DND-41 (cell line): ENCODE measurements at regions not wholly inside any gene's neighbourhood (a gene's known extent, or its start where the extent isn't known, plus 50 kb on each side); places are given as distances from the start of the nearest gene placed in this dataset.

Source experiments
- ATAC-seq: fragments of 200-7000 bp; cut with Tn5 transposase; 3 replicates; pipeline ENCODE4 v1.9.1; 2021; ENCODE audit warnings: low read depth; ENCODE audit not compliant: insufficient read depth
- DNase-seq: peaks from one replicate; pipeline ENCODE4 v3.0.0-alpha.2; 2020
- H2AFZ ChIP-seq: 2 replicates; pipeline ENCODE4 v1.6.0; 2012; ENCODE audit warnings: low read depth, low read length
- H3K27ac ChIP-seq: 2 replicates; pipeline ENCODE4 v1.5.1; 2012; ENCODE audit warnings: low read length, inconsistent platforms
- H3K27me3 ChIP-seq: fragments of 200-600 bp; sonication (generic); 2 replicates; pipeline ENCODE4 v1.6.0; 2012; ENCODE audit warnings: low read length, mild to moderate bottlenecking, inconsistent platforms; ENCODE audit not compliant: insufficient read depth, poor library complexity
- H3K36me3 ChIP-seq: 2 replicates; pipeline ENCODE4 v1.5.1; 2012; ENCODE audit warnings: low read length, inconsistent platforms; ENCODE audit not compliant: insufficient read depth
- H3K4me1 ChIP-seq: 2 replicates; pipeline ENCODE4 v1.5.1; 2012; ENCODE audit warnings: mild to moderate bottlenecking, low read length; ENCODE audit not compliant: insufficient read depth
- H3K4me2 ChIP-seq: 2 replicates; pipeline ENCODE4 v1.6.0; 2012; ENCODE audit warnings: mild to moderate bottlenecking, moderate library complexity, low read length, inconsistent platforms; ENCODE audit not compliant: insufficient read depth
- H3K4me3 ChIP-seq, 2 experiments: fragments of 200-600 bp in 1 of 2; shearing (Covaris generic) in 1 of 2; 2 replicates each; pipeline ENCODE4 v1.5.1; 2012 to 2016; ENCODE audit warnings: inconsistent platforms in 2 of 2, low read length in 2 of 2, mild to moderate bottlenecking in 2 of 2, low read depth in 1 of 2, moderate library complexity in 1 of 2
- H3K79me2 ChIP-seq: 2 replicates; pipeline ENCODE4 v1.6.0; 2012; ENCODE audit warnings: low read length, inconsistent platforms; ENCODE audit not compliant: insufficient read depth
- H3K9ac ChIP-seq: 2 replicates; pipeline ENCODE4 v1.6.0; 2012; ENCODE audit warnings: low read depth, mild to moderate bottlenecking, inconsistent platforms, low read length, moderate library complexity
- H3K9me3 ChIP-seq: 2 replicates; pipeline ENCODE4 v1.5.1; 2012; ENCODE audit warnings: low read length, moderate library complexity, mild to moderate bottlenecking, inconsistent platforms; ENCODE audit not compliant: insufficient read depth, severe bottlenecking
- H4K20me1 ChIP-seq: 2 replicates; pipeline ENCODE4 v1.6.0; 2012; ENCODE audit warnings: low read length; ENCODE audit not compliant: insufficient read depth
- EZH2 ChIP-seq: IDR thresholded peaks from 3 replicates; pipeline ENCODE4 v1.6.1; 2012; ENCODE audit warnings: borderline replicate concordance, low read depth, mild to moderate bottlenecking, moderate library complexity, low read length, inconsistent platforms; ENCODE audit not compliant: severe bottlenecking
- TF ChIP-seq, protein P1 (sequence below): IDR thresholded peaks from 2 replicates; pipeline ENCODE4 v1.5.1; 2012; ENCODE audit warnings: borderline replicate concordance, low read length, moderate library complexity, mild to moderate bottlenecking; ENCODE audit not compliant: poor library complexity, severe bottlenecking; ENCODE audit errors: extremely low read depth

DNA sequence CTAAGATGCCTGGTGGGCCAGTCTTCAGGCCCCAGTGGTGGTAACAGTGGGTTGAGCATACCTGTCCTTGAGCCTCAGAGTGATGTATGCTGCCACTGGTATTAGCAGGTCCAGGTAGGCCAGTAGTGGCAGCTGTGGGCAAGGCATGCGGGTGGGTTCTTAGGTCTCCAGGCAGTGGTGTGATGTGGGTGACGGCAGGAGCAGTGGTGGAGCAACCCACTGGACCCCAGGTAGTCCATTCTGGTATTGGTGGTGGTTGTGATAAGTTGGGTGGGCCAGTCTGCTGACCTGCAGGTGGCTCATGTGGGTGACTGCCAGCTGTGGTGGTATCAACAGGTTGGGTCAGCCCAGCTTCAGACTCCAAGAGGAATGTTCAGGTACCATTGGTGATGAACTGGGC is 165.0 kb upstream of the GORAB start:
- Histone ChIP-seq H3K4me3 (no peak overlapping the region), H3K4me1 (no peaks in the 10 kb centered on the region), H3K27ac (no peak overlapping the region), H3K9me3 (no peaks in the 10 kb centered on the region), H2AFZ (no peak overlapping the region), H3K36me3 (no peaks in the 10 kb centered on the region), H3K27me3 (no peaks in the 10 kb centered on the region), H3K79me2 (no peaks in the 10 kb centered on the region), H3K9ac (no peak overlapping the region), H3K4me2 (no peak overlapping the region), H4K20me1 (no peaks in the 10 kb centered on the region)
- DNase-seq (no peak), ATAC-seq (no peak)
- TF ChIP-seq, protein P1, sequence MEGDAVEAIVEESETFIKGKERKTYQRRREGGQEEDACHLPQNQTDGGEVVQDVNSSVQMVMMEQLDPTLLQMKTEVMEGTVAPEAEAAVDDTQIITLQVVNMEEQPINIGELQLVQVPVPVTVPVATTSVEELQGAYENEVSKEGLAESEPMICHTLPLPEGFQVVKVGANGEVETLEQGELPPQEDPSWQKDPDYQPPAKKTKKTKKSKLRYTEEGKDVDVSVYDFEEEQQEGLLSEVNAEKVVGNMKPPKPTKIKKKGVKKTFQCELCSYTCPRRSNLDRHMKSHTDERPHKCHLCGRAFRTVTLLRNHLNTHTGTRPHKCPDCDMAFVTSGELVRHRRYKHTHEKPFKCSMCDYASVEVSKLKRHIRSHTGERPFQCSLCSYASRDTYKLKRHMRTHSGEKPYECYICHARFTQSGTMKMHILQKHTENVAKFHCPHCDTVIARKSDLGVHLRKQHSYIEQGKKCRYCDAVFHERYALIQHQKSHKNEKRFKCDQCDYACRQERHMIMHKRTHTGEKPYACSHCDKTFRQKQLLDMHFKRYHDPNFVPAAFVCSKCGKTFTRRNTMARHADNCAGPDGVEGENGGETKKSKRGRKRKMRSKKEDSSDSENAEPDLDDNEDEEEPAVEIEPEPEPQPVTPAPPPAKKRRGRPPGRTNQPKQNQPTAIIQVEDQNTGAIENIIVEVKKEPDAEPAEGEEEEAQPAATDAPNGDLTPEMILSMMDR = no peak
- TF ChIP-seq EZH2 = no peak

DNA sequence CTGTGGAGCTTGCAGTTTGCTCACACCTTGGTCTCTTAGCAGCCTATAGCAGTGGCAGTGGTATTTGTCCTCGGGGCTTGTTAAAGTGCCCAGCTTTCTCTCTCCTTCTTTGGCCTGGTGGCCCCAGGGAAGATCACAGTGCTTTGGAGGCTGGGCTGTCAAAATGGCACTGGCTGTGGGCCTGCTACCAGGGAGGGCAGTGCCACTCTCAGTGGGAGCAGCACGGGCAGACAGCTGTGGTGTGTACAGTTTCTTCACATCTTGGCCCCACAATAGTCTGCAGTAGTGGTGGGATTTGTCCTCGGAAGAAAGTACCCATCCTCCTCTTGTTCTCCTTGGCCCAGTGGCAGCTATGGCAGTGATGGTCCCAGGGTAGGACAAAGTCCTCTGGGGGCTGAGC is 164.4 kb upstream of the GORAB start:
- no peak overlapping the region for H3K4me3 ChIP-seq
- TF ChIP-seq, protein P1 = no peak
- no peak for TF ChIP-seq EZH2

DNA sequence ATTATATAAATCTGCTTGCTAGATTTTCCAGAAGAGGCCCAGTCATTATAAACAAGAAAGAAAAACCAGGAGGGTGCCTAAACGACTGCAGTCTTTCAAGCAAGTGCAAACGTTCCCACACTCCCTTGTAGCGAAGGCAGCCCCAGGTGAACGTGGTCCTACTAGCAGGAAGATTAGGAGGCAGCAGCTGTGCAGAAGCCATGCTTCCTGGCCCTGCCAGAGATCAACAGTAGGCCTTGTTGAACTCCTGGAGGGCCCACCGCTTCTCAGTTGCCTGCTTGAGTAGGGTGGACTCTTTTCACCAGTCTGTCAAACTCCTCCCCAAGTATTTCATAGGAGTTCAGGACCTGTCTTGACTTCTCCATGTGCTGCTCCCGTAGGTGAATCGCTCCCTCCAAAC is 163.0 kb upstream of the GORAB start:
- Histone ChIP-seq H3K4me1 (no peaks in the 10 kb centered on the region), H3K79me2 (no peaks in the 10 kb centered on the region), H3K9ac (no peak overlapping the region), H2AFZ (peak overlapping the region; percentile 44), H3K4me2 (no peak overlapping the region), H3K36me3 (no peaks in the 10 kb centered on the region), H3K4me3 (no peak overlapping the region), H3K9me3 (no peaks in the 10 kb centered on the region), H3K27ac (no peak overlapping the region), H4K20me1 (no peaks in the 10 kb centered on the region), H3K27me3 (no peaks in the 10 kb centered on the region)
- DNase-seq (no peak), ATAC-seq (peak; percentile 58; the same call in 2 of the 3 replicates)
- TF ChIP-seq, protein P1 = no peak
- TF ChIP-seq EZH2 = no peak

More for the DNA sequence above, 164.4 kb upstream of the GORAB start:
- H3K9me3 ChIP-seq = no peaks in the 10 kb centered on the region
- no peak overlapping the region for H3K4me2 ChIP-seq
- H3K27me3 ChIP-seq = no peaks in the 10 kb centered on the region
- no peak overlapping the region for H3K27ac ChIP-seq
- no peak for DNase-seq
- no peaks in the 10 kb centered on the region for H3K4me1 ChIP-seq
- no peak overlapping the region for H3K9ac ChIP-seq
- H3K36me3 ChIP-seq = no peaks in the 10 kb centered on the region
- peak overlapping the region; percentile 43; the same call in 1 of the 2 replicates for H2AFZ ChIP-seq
- H4K20me1 ChIP-seq = no peaks in the 10 kb centered on the region
- ATAC-seq = no peak
- no peaks in the 10 kb centered on the region for H3K79me2 ChIP-seq

DNA sequence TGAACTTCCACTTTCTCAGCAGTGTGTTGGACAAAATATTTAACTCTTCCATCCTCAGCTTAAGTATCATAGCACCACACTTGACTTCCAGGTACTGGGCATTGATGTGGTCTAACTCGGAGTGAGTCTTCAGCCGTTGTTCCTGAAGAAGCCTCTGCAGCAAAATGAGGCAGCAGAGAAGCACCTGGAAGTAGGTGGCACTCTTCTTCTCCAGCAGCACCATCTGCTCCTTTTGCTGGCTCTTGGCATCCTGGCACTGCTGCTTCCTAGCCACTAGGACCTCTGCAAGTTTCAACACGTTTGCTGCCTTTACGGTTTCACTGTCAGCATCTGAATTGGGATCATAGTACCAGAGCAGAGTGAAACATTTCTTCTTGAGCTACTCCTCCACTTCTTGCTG is 162.5 kb upstream of the GORAB start:
- TF ChIP-seq EZH2 = no peak
- TF ChIP-seq, protein P1 = no peak
- Histone ChIP-seq H3K9me3 (no peaks in the 10 kb centered on the region), H3K4me2 (no peak overlapping the region), H4K20me1 (no peaks in the 10 kb centered on the region), H3K79me2 (no peaks in the 10 kb centered on the region), H3K27ac (no peak overlapping the region), H3K9ac (no peak overlapping the region), H3K36me3 (no peaks in the 10 kb centered on the region), H3K27me3 (no peaks in the 10 kb centered on the region), H3K4me3 (no peak overlapping the region), H2AFZ (peak overlapping the region; percentile 44), H3K4me1 (no peaks in the 10 kb centered on the region)
- no peak for DNase-seq
- peak; percentile 49; the same call in 1 of the 3 replicates for ATAC-seq
